GM12891 (cell line): ENCODE measurements at regions not wholly inside any gene's neighbourhood (a gene's known extent, or its start where the extent isn't known, plus 50 kb on each side); places are given as distances from the start of the nearest gene placed in this dataset.
"Not testable (repeated sequence)": the region's sequence is repeated elsewhere in the genome, so short reads cannot be mapped to it uniquely, and the experiment has no call there.

Experiments
- DNase-seq: peaks from one replicate; pipeline ENCODE4 v3.0.0; 2011; ENCODE audit warnings: low spot score; ENCODE audit not compliant: insufficient read length
- FAIRE-seq: peaks from 2 replicates; lab custom pipeline; 2011; peaks lifted over from hg19 to GRCh38; lab: Jason Lieb, UNC
- PAX5 ChIP-seq: IDR thresholded peaks from 2 replicates; pipeline ENCODE4 v1.6.1; 2011; ENCODE audit warnings: low read length, moderate library complexity, mild to moderate bottlenecking; ENCODE audit not compliant: insufficient read depth, severe bottlenecking
- POLR2A ChIP-seq: IDR thresholded peaks from 2 replicates; pipeline ENCODE4 v1.6.1; 2011; ENCODE audit warnings: low read depth, low read length, control low read depth
- POLR2AphosphoS5 ChIP-seq: IDR thresholded peaks from 2 replicates; pipeline ENCODE4 v1.6.1; 2011; ENCODE audit warnings: low read depth, low read length, control low read depth
- POU2F2 ChIP-seq: IDR thresholded peaks from 2 replicates; pipeline ENCODE4 v1.6.1; 2011; ENCODE audit warnings: low read depth, mild to moderate bottlenecking, control low read depth, low read length, moderate library complexity
- SPI1 ChIP-seq: IDR thresholded peaks from 2 replicates; pipeline ENCODE4 v1.6.1; 2011; ENCODE audit warnings: low read depth, low read length, control low read depth
- TAF1 ChIP-seq: IDR thresholded peaks from 2 replicates; pipeline ENCODE4 v1.6.1; 2011; ENCODE audit warnings: low read depth, low read length, control low read depth

- DNase-seq (no peak), FAIRE-seq (no peak)
- TF ChIP-seq PAX5 (no peak), TAF1 (no peak), POLR2A (no peak), POLR2AphosphoS5 (no peak), POU2F2 (no peak), SPI1 (no peak)
These were observed 874.4 kb downstream of the SLC6A15 start for GRCh38 chr12:84038242-84038641.

- FAIRE-seq (no peak), DNase-seq (no peak)
- TF ChIP-seq TAF1 = no peak
- no peak for TF ChIP-seq PAX5
These were observed 875.7 kb downstream of the SLC6A15 start for GRCh38 chr12:84036912-84037311.

- no peak for DNase-seq
- FAIRE-seq = no peak
- TF ChIP-seq POU2F2 = no peak
- TF ChIP-seq PAX5 = no peak
- no peak for TF ChIP-seq SPI1
- no peak for TF ChIP-seq POLR2AphosphoS5
- no peak for TF ChIP-seq POLR2A
- no peak for TF ChIP-seq TAF1
These were observed 876.8 kb downstream of the SLC6A15 start for GRCh38 chr12:84035766-84036165.

- DNase-seq (no peak), FAIRE-seq (no peak)
- no peak for TF ChIP-seq POU2F2
- TF ChIP-seq PAX5 = no peak
- no peak for TF ChIP-seq SPI1
- TF ChIP-seq POLR2AphosphoS5 = no peak
- TF ChIP-seq POLR2A = no peak
- TF ChIP-seq TAF1 = no peak
These were observed 877.7 kb downstream of the SLC6A15 start for GRCh38 chr12:84034871-84035270.

- FAIRE-seq (no peak), DNase-seq (no peak)
- TF ChIP-seq SPI1 (no peak), TAF1 (no peak), POLR2AphosphoS5 (no peak), POU2F2 (no peak), POLR2A (no peak), PAX5 (no peak)
These were observed 879.4 kb downstream of the SLC6A15 start for GRCh38 chr12:84033162-84033561.

- DNase-seq, FAIRE-seq: not testable (repeated sequence)
These were observed 893.9 kb downstream of the SLC6A15 start for GRCh38 chr12:84018556-84019179.

- DNase-seq (no peak), FAIRE-seq (no peak)
- TF ChIP-seq PAX5 (no peak), SPI1 (no peak), POU2F2 (no peak)
These were observed 895.6 kb downstream of the SLC6A15 start for GRCh38 chr12:84016956-84017355.

GRCh38 chr12:83997423-83997822 is 915.2 kb downstream of the SLC6A15 start:
- TF ChIP-seq PAX5 (no peak), POLR2A (no peak), TAF1 (no peak), POU2F2 (no peak), POLR2AphosphoS5 (no peak), SPI1 (no peak)
- no peak for FAIRE-seq
- no peak for DNase-seq

- TF ChIP-seq POLR2AphosphoS5 = no peak
- TF ChIP-seq TAF1 = no peak
- no peak for TF ChIP-seq POU2F2
- TF ChIP-seq PAX5 = no peak
- no peak for TF ChIP-seq SPI1
- TF ChIP-seq POLR2A = no peak
- no peak for DNase-seq
- no peak for FAIRE-seq
These were observed 915.9 kb downstream of the SLC6A15 start for GRCh38 chr12:83996671-83997070.

- no peak for DNase-seq
- no peak for FAIRE-seq
- no peak for TF ChIP-seq PAX5
- no peak for TF ChIP-seq POU2F2
- no peak for TF ChIP-seq POLR2A
- TF ChIP-seq TAF1 = no peak
- no peak for TF ChIP-seq POLR2AphosphoS5
- TF ChIP-seq SPI1 = no peak
These were observed 927.5 kb downstream of the SLC6A15 start for GRCh38 chr12:83985084-83985483.

GRCh38 chr12:83980398-83980797 is 932.2 kb downstream of the SLC6A15 start:
- TF ChIP-seq POLR2AphosphoS5 = no peak
- TF ChIP-seq POU2F2 = no peak
- TF ChIP-seq TAF1 = no peak
- TF ChIP-seq SPI1 = no peak
- no peak for TF ChIP-seq POLR2A
- TF ChIP-seq PAX5 = no peak
- FAIRE-seq (no peak), DNase-seq (no peak)
